PC-3 (cell line): ENCODE measurements at regions not wholly inside any gene's neighbourhood (a gene's known extent, or its start where the extent isn't known, plus 50 kb on each side); places are given as distances from the start of the nearest gene placed in this dataset.

Experiments used
- ATAC-seq: fragments of 200-7000 bp; cut with Tn5 transposase; 2 replicates; pipeline ENCODE4 v1.9.1; 2020; ENCODE audit warnings: mild to moderate bottlenecking, moderate library complexity
- BruUV-seq: library from RNA; stranded (reverse); fragments of 400-500 nt; replicated peaks from 2 replicates; lab custom pipeline; 2021; lab: Mats Ljungman, UMichigan
- CTCF ChIA-PET: fragments of 300-600 bp; sonication (Branson Sonifier 250); formaldehyde crosslinking; loops from one replicate; lab custom pipeline; 2022; ENCODE audit warnings: antibody characterized with exemption; lab: Charles Lee
- POLR2A ChIA-PET: fragments of 300-600 bp; sonication (Branson Sonifier 250); formaldehyde crosslinking; loops from one replicate; lab custom pipeline; 2022; ENCODE audit warnings: antibody characterized with exemption; ENCODE audit not compliant: unreplicated experiment; lab: Charles Lee
- DNase-seq: peaks from one replicate; pipeline ENCODE4 v3.0.0-alpha.2; 2015
- H2AFZ ChIP-seq: fragments of 300-600 bp; sonication (generic); 2 replicates; pipeline ENCODE4 v1.6.0; 2016; ENCODE audit warnings: antibody characterized with exemption, low read length
- H3F3A ChIP-seq: fragments of 300-600 bp; sonication (generic); one replicate; pipeline ENCODE4 v1.6.0; 2017; ENCODE audit warnings: antibody characterized with exemption, low read length, control low read depth, mild to moderate bottlenecking; ENCODE audit not compliant: unreplicated experiment
- H3K27ac ChIP-seq: fragments of 300-600 bp; sonication (generic); 2 replicates; pipeline ENCODE4 v1.5.1; 2016; ENCODE audit warnings: mild to moderate bottlenecking, low read length
- H3K27me3 ChIP-seq: fragments of 300-600 bp; sonication (generic); 2 replicates; pipeline ENCODE4 v1.6.1; 2016; ENCODE audit warnings: low read length, mixed read lengths
- H3K36me3 ChIP-seq: fragments of 300-600 bp; sonication (generic); 2 replicates; pipeline ENCODE4 v1.6.1; 2016; ENCODE audit warnings: low read depth, mixed run types, low read length, mixed read lengths
- H3K4me1 ChIP-seq: fragments of 300-600 bp; sonication (generic); 2 replicates; pipeline ENCODE4 v1.5.1; 2016; ENCODE audit warnings: low read length; ENCODE audit not compliant: insufficient read depth
- H3K4me2 ChIP-seq: fragments of 300-600 bp; sonication (generic); 2 replicates; pipeline ENCODE4 v1.6.0; 2016; ENCODE audit warnings: low read length
- H3K4me3 ChIP-seq: fragments of 300-600 bp; sonication (generic); 2 replicates; pipeline ENCODE4 v1.5.1; 2016; ENCODE audit warnings: mild to moderate bottlenecking, low read length, mixed read lengths
- H3K79me2 ChIP-seq: fragments of 300-600 bp; sonication (generic); 2 replicates; pipeline ENCODE4 v1.6.1; 2017; ENCODE audit warnings: low read length, mixed read lengths
- H3K9ac ChIP-seq: fragments of 300-600 bp; sonication (generic); 2 replicates; pipeline ENCODE4 v1.6.0; 2016; ENCODE audit warnings: mild to moderate bottlenecking, low read length
- H3K9me2 ChIP-seq: fragments of 300-600 bp; sonication (generic); replicated peaks from 2 replicates; pipeline ENCODE4 v1.6.1; 2016; ENCODE audit warnings: mixed run types, low read length, mixed read lengths
- H3K9me3 ChIP-seq: fragments of 300-600 bp; sonication (generic); 2 replicates; pipeline ENCODE4 v1.6.1; 2016; ENCODE audit warnings: low read length, mixed read lengths
- H4K20me1 ChIP-seq: fragments of 300-600 bp; sonication (generic); 2 replicates; pipeline ENCODE4 v1.6.1; 2016; ENCODE audit warnings: low read length, mixed read lengths
- EZH2 ChIP-seq: fragments of 300-600 bp; sonication (generic); IDR thresholded peaks from one replicate; pipeline ENCODE4 v1.6.1; 2017; ENCODE audit warnings: antibody characterized with exemption, mild to moderate bottlenecking, low read length; ENCODE audit not compliant: unreplicated experiment
- EZH2phosphoT487 ChIP-seq: fragments of 300-600 bp; sonication (generic); IDR thresholded peaks from 2 replicates; pipeline ENCODE4 v1.6.1; 2018; ENCODE audit warnings: mild to moderate bottlenecking, antibody characterized with exemption, low read length, borderline replicate concordance
- intact Hi-C: fragments of 100-400 bp; cut with micrococcal nuclease; formaldehyde crosslinking; loops from 2 replicates; pipeline ENCODE4 v1.9.0; 2023
- TF ChIP-seq, protein P1 (sequence below): fragments of 300-600 bp; sonication (generic); conservative IDR thresholded peaks from 2 replicates; pipeline ENCODE4 v1.5.1; 2017; ENCODE audit warnings: antibody characterized with exemption, low read depth, mild to moderate bottlenecking, low read length

DNA sequence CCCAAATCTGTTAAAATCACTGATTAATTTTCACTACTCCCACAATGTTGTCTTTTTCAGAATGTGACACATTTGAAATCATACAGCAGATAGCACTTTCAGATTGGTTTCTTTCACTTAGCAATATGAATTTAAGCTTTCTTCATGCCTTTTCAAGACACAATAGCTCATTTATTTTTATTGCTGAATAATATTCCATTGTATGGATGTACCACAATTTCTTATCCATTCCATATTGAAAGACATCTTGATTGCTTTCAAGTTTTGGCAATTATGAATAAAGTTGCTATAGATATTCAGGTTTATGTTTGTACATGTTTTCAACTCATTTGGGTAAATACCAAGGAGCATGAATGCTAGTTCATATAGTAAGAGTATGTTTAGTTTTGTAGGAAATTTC, 2635.6 kb upstream of the PCDH20 start:
- ChIA-PET POLR2A (no interaction called here), CTCF (no interaction called here)
- intact Hi-C loops, result no loop called here
- no peaks in the 10 kb centered on the region for H3K36me3 ChIP-seq
- no peak overlapping the region for H3K4me2 ChIP-seq
- H3K79me2 ChIP-seq, result no peaks in the 10 kb centered on the region
- no peaks in the 10 kb centered on the region for H3K9me3 ChIP-seq
- BruUV-seq, result no TSS peak
- TF ChIP-seq, protein P1, sequence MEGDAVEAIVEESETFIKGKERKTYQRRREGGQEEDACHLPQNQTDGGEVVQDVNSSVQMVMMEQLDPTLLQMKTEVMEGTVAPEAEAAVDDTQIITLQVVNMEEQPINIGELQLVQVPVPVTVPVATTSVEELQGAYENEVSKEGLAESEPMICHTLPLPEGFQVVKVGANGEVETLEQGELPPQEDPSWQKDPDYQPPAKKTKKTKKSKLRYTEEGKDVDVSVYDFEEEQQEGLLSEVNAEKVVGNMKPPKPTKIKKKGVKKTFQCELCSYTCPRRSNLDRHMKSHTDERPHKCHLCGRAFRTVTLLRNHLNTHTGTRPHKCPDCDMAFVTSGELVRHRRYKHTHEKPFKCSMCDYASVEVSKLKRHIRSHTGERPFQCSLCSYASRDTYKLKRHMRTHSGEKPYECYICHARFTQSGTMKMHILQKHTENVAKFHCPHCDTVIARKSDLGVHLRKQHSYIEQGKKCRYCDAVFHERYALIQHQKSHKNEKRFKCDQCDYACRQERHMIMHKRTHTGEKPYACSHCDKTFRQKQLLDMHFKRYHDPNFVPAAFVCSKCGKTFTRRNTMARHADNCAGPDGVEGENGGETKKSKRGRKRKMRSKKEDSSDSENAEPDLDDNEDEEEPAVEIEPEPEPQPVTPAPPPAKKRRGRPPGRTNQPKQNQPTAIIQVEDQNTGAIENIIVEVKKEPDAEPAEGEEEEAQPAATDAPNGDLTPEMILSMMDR, result no peak
- TF ChIP-seq EZH2 (no peak), EZH2phosphoT487 (no peak)
- H3K4me3 ChIP-seq, result no peak overlapping the region
- DNase-seq (no peak), ATAC-seq (no peak)
- H2AFZ ChIP-seq, result no peak overlapping the region
- no peaks in the 10 kb centered on the region for H3K27me3 ChIP-seq
- no peaks in the 10 kb centered on the region for H3F3A ChIP-seq
- no peaks in the 10 kb centered on the region for H4K20me1 ChIP-seq
- H3K4me1 ChIP-seq, result no peaks in the 10 kb centered on the region
- no peak overlapping the region for H3K27ac ChIP-seq
- no peak overlapping the region for H3K9ac ChIP-seq
- no peaks in the 10 kb centered on the region for H3K9me2 ChIP-seq

DNA sequence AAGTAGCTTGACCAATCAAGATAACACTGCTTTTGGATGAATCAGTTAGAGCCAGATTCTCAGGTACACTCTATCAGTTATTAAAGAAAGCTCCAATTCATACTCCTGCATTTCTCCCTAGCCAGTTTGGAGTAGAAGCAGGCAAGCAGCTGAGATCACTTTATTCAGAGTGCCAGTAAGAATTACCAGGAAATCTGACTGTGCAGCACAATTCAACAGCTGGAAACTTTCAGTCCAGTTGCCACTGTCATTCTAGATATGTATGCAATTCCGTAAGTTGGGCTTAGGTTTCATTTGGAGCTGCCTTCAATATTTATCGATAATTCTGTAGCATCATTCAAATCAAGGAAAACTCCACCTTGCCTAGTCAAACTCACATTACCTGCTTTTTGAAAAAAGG, 2625.6 kb upstream of the PCDH20 start:
- CTCF ChIA-PET, result no interaction called here

GRCh38 chr13:64033921-64034320, 2618.3 kb upstream of the PCDH20 start:
- DNase-seq (no peak), ATAC-seq (no peak)
- POLR2A ChIA-PET, result no interaction called here
- Histone ChIP-seq H4K20me1 (no peaks in the 10 kb centered on the region), H3K9me2 (no peaks in the 10 kb centered on the region), H3K36me3 (no peaks in the 10 kb centered on the region), H3K9ac (no peak overlapping the region), H3K9me3 (no peaks in the 10 kb centered on the region), H3F3A (no peaks in the 10 kb centered on the region), H3K27ac (no peak overlapping the region), H3K4me3 (no peak overlapping the region), H2AFZ (no peak overlapping the region), H3K4me1 (no peaks in the 10 kb centered on the region), H3K27me3 (no peaks in the 10 kb centered on the region), H3K79me2 (no peaks in the 10 kb centered on the region), H3K4me2 (no peak overlapping the region)
- no TSS peak for BruUV-seq
- TF ChIP-seq, protein P1, result no peak
- TF ChIP-seq EZH2phosphoT487, result no peak
- no peak for TF ChIP-seq EZH2
- intact Hi-C loops, result no loop called here
- CTCF ChIA-PET, result no interaction called here

More for the DNA sequence above, 2625.6 kb upstream of the PCDH20 start:
- Histone ChIP-seq H4K20me1 (no peaks in the 10 kb centered on the region), H3K27ac (no peak overlapping the region), H3K27me3 (no peaks in the 10 kb centered on the region), H3K79me2 (no peaks in the 10 kb centered on the region), H2AFZ (no peak overlapping the region), H3K4me1 (no peaks in the 10 kb centered on the region), H3K9me3 (no peaks in the 10 kb centered on the region), H3K9ac (no peak overlapping the region), H3K36me3 (no peaks in the 10 kb centered on the region), H3K9me2 (no peaks in the 10 kb centered on the region), H3K4me3 (no peak overlapping the region), H3F3A (no peaks in the 10 kb centered on the region), H3K4me2 (no peak overlapping the region)
- TF ChIP-seq, protein P1, result no peak
- TF ChIP-seq EZH2, result no peak
- TF ChIP-seq EZH2phosphoT487, result no peak
- BruUV-seq, result no TSS peak
- POLR2A ChIA-PET, result no interaction called here
- DNase-seq (no peak), ATAC-seq (no peak)
- intact Hi-C loops, result no loop called here
